Esophagus (tissue), 2 donors: ENCODE measurements at regions not wholly inside any gene's neighbourhood (a gene's known extent, or its start where the extent isn't known, plus 50 kb on each side); places are given as distances from the start of the nearest gene placed in this dataset.
"Not testable (repeated sequence)": the region's sequence is repeated elsewhere in the genome, so short reads cannot be mapped to it uniquely, and the experiment has no call there.

Experiments used
- H3K27ac ChIP-seq, 2 donors: one replicate each; pipeline ENCODE4 v1.5.1; 2013; ENCODE audit warnings: low read depth in 2 of 2, mild to moderate bottlenecking in 2 of 2, inconsistent platforms in 1 of 2, low read length in 1 of 2, moderate library complexity in 1 of 2
- H3K27me3 ChIP-seq, 2 donors: one replicate each; pipeline ENCODE4 v1.6.1; 2013; ENCODE audit warnings: low read length in 2 of 2, control low read depth in 1 of 2, mild to moderate bottlenecking in 1 of 2; ENCODE audit not compliant: insufficient read depth in 2 of 2, control insufficient read depth in 1 of 2
- H3K36me3 ChIP-seq, 2 donors: one replicate each; pipeline ENCODE4 v1.6.1; 2013; ENCODE audit warnings: low read length in 1 of 2; ENCODE audit not compliant: control insufficient read depth in 2 of 2, insufficient read depth in 2 of 2
- H3K4me1 ChIP-seq, 2 donors: one replicate each; pipeline ENCODE4 v1.6.1; 2013; ENCODE audit warnings: low read length in 1 of 2; ENCODE audit not compliant: control insufficient read depth in 2 of 2, insufficient read depth in 2 of 2
- H3K4me3 ChIP-seq, 2 donors: one replicate each; pipeline ENCODE4 v1.5.1; 2013; ENCODE audit warnings: low read length in 2 of 2, mild to moderate bottlenecking in 2 of 2, low read depth in 1 of 2, moderate library complexity in 1 of 2
- H3K9me3 ChIP-seq, 2 donors: one replicate each; pipeline ENCODE4 v1.6.1; 2013; ENCODE audit warnings: mild to moderate bottlenecking in 2 of 2, low read depth in 1 of 2, low read length in 1 of 2, moderate library complexity in 1 of 2; ENCODE audit not compliant: control insufficient read depth in 2 of 2, insufficient read depth in 1 of 2
- WGBS, 2 donors: extraction: QIAGEN DNeasy Blood & Tissue Kit; methylation state at CpG; one replicate each; pipeline ENCODE4 v1.1.7; 2013; 5-methylcytosine and 5-hydroxymethylcytosine counted together
- donor health status: healthy with polysubstance abuse.
- donor health status: Bipolar disorder and iron deficiency.

DNA sequence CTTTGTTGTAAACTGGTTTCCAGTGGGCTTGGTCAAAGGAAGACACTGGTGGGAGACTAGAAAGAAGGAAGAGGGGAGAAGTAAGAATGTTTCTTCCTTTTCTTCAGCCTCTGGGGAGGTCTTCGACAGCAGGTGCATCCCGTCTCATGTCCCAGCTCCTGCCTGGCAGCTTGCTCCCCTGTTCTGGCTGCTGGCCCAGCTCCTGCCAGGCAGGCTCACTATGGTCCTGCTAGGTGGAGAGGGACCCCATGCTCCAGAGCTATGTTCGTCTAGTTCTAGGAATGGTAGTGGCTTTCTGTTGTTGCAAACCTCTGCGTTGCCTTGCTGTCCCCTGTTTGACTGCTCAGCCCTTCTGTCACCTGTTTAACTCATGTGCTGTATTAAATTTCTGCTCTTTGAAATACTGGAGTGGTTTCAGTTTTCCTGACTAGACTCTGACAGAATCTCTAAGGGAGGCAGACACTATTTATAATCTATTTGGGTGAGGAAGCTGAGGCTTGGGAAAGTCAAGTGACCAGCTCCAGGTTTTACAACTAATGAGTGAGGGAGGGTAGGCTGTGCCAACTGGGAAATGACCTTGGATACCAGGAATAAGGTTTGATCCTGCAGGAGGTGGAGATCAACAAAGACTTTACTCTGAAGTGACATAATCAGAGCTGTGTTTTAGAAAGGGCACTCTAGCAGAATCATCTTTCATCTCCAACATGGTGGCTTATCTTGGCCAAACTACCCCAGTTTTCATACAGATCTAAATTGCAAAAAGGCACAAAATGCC, 94.7 kb upstream of the DDHD1 start:
- 71 to 79% methylated on average over 4 of the region's 4 CpGs for WGBS, 2 donors
- Histone ChIP-seq H3K9me3 (no peaks in the 10 kb centered on the region), H3K27me3 (no peaks in the 10 kb centered on the region), H3K36me3 (no peaks in the 10 kb centered on the region), H3K27ac (no peak overlapping the region), H3K4me3 (no peak overlapping the region), H3K4me1 (no peaks in the 10 kb centered on the region)

DNA sequence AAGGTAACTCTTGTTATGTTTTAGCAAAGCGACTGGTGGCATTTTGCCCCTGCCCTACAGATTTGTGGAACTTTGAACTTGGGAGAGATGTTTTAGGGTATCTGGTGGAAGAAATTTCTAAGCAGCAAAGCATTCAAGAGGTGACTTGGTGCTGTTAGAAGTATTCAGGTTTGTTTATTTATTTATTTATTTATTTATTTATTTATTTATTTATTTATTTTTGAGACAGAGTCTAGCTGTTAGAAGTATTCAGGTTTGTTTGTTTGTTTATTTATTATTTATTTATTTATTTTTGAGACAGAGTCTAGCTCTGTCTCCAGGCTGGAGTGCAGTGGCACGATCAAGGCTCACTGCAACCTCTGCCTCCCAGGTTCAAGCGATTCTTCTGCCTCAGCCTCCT, 89.8 kb upstream of the DDHD1 start:
- H3K36me3 ChIP-seq, H3K4me1 ChIP-seq, H3K27me3 ChIP-seq, H3K9me3 ChIP-seq, H3K4me3 ChIP-seq, H3K27ac ChIP-seq: not testable (repeated sequence)
- WGBS, 2 donors = 94 to 96% methylated on average over 3 of the region's 3 CpGs

DNA sequence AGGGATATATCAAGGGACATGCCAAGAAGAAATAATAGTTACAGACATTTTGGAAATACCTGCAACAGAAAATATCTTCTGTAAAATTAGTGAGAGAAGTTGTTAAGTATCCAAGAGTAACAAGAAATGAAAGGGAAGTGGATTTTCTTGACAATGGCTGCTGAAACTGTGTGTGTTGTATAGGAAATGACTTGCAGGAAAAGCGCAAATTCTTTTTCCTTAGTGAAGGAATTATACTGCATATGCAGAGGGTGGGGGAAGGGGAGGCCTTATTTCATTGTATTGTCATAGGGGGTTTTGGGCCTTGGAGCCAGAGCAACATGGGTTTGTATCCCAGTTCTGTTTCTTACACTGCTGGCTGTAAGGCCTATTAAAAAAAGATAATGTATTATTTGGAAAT, 84.4 kb upstream of the DDHD1 start:
- H3K36me3 ChIP-seq = no peaks in the 10 kb centered on the region
- no peak overlapping the region for H3K4me3 ChIP-seq
- no peaks in the 10 kb centered on the region for H3K9me3 ChIP-seq
- WGBS, 2 donors = 88 to 91% methylated on average over 1 of the region's 1 CpG
- H3K27ac ChIP-seq = no peak overlapping the region
- no peaks in the 10 kb centered on the region for H3K4me1 ChIP-seq
- H3K27me3 ChIP-seq = no peaks in the 10 kb centered on the region

DNA sequence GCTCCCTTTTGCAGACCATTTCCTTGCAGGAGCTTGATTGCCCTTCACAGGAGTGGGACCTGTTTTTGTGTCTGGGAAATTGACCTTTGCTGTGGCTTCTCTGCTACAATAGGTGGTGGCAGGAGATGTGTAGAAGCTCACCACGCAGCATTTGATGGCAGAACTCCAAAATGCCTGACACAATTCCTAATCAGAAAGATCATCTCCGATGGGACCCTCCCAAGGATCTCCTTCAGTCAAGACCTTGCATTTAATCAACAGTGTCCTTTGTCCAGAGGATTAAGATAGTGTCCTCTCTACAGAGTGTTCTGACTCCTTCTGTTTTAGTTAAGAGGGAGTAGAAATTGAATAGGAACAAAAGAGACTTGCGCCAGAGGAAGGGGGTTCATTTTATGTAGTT, 83.6 kb upstream of the DDHD1 start:
- H3K9me3 ChIP-seq = no peaks in the 10 kb centered on the region
- H3K4me3 ChIP-seq = no peak overlapping the region
- WGBS, 2 donors = 76 to 83% methylated on average over 3 of the region's 3 CpGs
- no peak overlapping the region for H3K27ac ChIP-seq
- no peaks in the 10 kb centered on the region for H3K36me3 ChIP-seq
- no peaks in the 10 kb centered on the region for H3K27me3 ChIP-seq
- H3K4me1 ChIP-seq = no peaks in the 10 kb centered on the region

DNA sequence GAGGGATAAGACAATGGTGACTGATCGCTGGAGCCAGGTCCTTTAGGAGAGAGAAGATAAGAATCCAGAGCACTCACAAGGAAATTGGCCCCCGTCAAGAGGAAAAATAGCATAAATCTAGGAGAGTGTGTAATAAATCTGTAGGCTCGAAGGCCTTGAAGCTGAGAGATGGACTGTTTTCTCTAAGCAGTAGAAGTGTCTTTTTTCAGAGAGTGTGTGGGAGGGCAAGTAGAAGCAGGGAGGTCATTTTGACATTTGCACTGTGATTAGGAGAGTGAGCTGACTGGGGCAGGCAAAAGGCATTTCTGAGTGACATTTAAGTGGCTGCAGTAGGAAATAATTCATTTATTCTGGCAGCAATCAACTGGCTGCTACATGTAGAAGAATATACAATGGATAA, 78.0 kb upstream of the DDHD1 start:
- Histone ChIP-seq H3K4me1 (no peaks in the 10 kb centered on the region), H3K9me3 (peaks cover 3 to 4% of the 10 kb centered on the region in 2 donors), H3K27ac (no peak overlapping the region), H3K36me3 (no peaks in the 10 kb centered on the region), H3K4me3 (no peak overlapping the region), H3K27me3 (no peaks in the 10 kb centered on the region)
- WGBS, 2 donors = 58 to 67% methylated on average over 3 of the region's 3 CpGs

DNA sequence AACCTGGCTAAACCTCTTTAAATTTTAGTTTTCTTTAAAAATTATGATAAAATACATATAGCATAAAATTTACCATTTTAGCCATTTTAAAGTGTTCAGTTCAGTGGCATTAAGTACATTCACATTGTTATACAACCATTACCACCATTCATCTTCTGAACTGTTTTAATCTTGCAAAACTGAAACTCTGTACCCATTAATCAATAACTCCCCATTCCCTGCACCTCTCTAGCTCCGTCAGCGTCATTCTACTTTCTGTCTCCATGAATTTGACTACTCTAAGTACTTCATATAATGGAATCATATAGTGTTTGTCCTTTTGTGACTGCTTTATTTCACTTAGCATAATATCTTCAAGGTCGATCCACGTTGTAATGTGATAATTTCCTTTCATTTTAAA, 75.8 kb upstream of the DDHD1 start:
- no peak overlapping the region for H3K4me3 ChIP-seq
- no peak overlapping the region for H3K27ac ChIP-seq
- H3K4me1 ChIP-seq = no peaks in the 10 kb centered on the region
- H3K27me3 ChIP-seq = no peaks in the 10 kb centered on the region
- WGBS, 2 donors = 75 to 92% methylated on average over 4 of the region's 4 CpGs
- H3K36me3 ChIP-seq = no peaks in the 10 kb centered on the region
- H3K9me3 ChIP-seq = peaks cover 4% of the 10 kb centered on the region in 2 donors

DNA sequence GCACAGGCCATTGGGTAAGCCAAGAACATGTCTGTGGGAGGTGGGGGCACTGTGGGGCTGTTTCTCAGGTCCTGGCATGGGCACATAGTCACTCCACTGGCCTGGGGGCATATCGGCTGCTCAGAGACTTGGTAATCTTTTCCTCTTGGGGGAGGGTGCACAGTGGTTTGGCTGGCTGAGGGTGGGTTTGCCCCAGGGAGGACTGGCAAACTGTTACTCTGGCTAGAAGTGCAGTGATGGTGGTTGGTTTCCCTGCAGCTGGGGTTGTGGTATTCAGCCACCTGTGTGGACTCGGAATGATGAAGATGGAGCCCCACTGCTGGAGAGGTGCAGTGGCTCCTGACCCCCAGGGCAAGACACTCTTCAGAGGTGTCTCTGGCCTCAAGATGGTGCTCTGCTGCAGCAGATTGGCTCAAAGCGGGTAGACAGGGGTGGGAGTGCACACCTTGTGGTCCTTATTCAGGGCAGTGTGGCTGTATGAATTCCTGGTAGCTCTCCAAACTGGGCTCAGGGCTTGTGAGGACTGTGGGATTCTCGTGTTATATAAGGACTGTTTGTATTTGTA, 74.1 kb upstream of the DDHD1 start:
- no peaks in the 10 kb centered on the region for H3K4me1 ChIP-seq
- H3K4me3 ChIP-seq = no peak overlapping the region
- H3K27me3 ChIP-seq = no peaks in the 10 kb centered on the region
- H3K27ac ChIP-seq = no peak overlapping the region
- WGBS, 2 donors = 93% methylated on average over 4 of the region's 4 CpGs
- no peaks in the 10 kb centered on the region for H3K36me3 ChIP-seq
- peaks cover 4% of the 10 kb centered on the region in 2 donors for H3K9me3 ChIP-seq

DNA sequence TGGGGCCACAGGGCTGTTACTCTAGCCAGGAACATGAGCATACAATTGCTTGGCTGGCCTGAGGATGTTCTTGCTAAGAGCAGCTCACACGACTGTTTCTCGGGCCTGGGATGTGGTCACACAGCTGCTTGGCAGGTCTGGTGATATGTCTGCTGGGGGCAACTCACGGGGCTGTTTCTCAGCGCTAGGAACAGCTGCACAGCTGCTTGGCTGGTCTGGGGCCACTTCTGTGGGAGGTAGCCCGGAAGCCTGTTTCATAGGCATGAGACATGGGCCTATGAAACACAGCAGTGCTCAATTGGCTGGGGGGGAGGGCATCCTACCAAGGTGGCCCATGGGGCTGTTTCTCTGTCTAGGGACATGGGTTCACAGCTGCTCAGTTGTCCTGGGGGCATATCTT, 73.4 kb upstream of the DDHD1 start:
- Histone ChIP-seq H3K27ac (no peak overlapping the region), H3K27me3 (no peaks in the 10 kb centered on the region), H3K9me3 (peaks cover 4% of the 10 kb centered on the region in 2 donors), H3K4me1 (no peaks in the 10 kb centered on the region), H3K4me3 (no peak overlapping the region), H3K36me3 (no peaks in the 10 kb centered on the region)
- 81 to 86% methylated on average over 5 of the region's 5 CpGs for WGBS, 2 donors

DNA sequence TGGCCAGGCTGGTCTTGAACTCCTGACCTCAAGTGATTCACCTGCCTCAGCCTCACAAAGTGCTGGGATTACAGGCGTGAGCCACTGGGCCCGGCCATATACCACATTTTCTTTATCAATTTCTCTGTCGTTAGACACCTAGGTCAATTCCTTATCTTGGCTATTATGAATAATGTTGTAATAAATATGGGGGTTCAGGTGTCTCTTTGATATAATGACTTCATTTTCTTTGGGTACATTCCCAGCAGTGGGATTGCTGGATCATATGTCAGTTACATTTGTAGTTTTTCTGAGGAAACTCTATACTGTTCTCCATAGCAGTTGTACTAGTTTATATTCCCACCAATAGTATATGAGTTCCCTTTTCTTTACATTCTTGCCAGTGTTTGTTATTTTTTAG, 67.8 kb upstream of the DDHD1 start:
- WGBS, 2 donors = 52 to 60% methylated on average over 3 of the region's 3 CpGs
- Histone ChIP-seq H3K4me1 (peaks cover 0 to 3% of the 10 kb centered on the region in 2 donors), H3K36me3 (no peaks in the 10 kb centered on the region), H3K9me3 (no peaks in the 10 kb centered on the region), H3K27ac (no peak overlapping the region), H3K27me3 (no peaks in the 10 kb centered on the region), H3K4me3 (no peak overlapping the region)

DNA sequence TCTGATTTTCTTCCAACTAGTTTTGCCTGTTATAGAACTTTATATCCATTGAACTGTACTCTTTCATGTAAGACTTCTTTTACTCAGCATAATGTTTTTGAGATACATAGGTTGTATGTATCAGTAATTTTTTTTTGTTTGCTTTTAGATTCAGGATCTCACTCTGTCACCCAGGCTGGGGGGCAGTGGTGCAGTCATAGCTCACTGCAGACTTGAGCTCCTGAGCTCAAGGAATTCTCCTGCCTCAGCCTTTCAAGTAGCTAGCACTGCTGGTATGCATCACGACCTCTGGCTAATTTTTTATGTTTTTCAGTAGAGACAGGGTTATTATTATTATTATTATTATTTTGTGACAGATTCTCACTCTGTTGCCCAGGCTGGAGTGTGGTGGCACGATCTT, 65.0 kb upstream of the DDHD1 start:
- peak overlapping the region in 1 of 2 donors; percentile 57 for H3K4me3 ChIP-seq
- H3K4me1 ChIP-seq = peaks cover 0 to 3% of the 10 kb centered on the region in 2 donors
- no peaks in the 10 kb centered on the region for H3K36me3 ChIP-seq
- H3K27ac ChIP-seq = no peak overlapping the region
- H3K27me3 ChIP-seq = no peaks in the 10 kb centered on the region
- 65 to 70% methylated on average over 2 of the region's 2 CpGs for WGBS, 2 donors
- H3K9me3 ChIP-seq = no peaks in the 10 kb centered on the region
